ENCODE measurements at regions not wholly inside any gene's neighbourhood (a gene's known extent, or its start where the extent isn't known, plus 50 kb on each side); places are given as distances from the start of the nearest gene placed in this dataset.
A peak's percentile ranks its signal among the peaks of the same experiment; 100 is the strongest.

- no peak overlapping the region for H3K4me3 ChIP-seq (ENCODE audit: low read length in 3 of 3)
- peaks cover 0 to 13% (median 0%) of the 10 kb centered on the region in 3 donors for H3K9me3 ChIP-seq (ENCODE audit: control insufficient read depth in 2 of 3, insufficient read depth in 1 of 3, low read length in 3 of 3)
- no peak for DNase-seq
- H3K9ac ChIP-seq (ENCODE audit: low read length in 3 of 3), result no peak overlapping the region
- no peaks in the 10 kb centered on the region for H3K27me3 ChIP-seq (ENCODE audit: control insufficient read depth, insufficient read depth, low read length)
- no peak overlapping the region for H3K27ac ChIP-seq (ENCODE audit: low read depth in 2 of 2, low read length in 2 of 2)
- FAIRE-seq, result no peak
- H3K36me3 ChIP-seq (ENCODE audit: control insufficient read depth in 2 of 3, insufficient read depth in 3 of 3, low read length in 3 of 3), result no peaks in the 10 kb centered on the region
- H3K4me1 ChIP-seq (ENCODE audit: control insufficient read depth in 2 of 3, insufficient read depth in 2 of 3, low read depth in 1 of 3, low read length in 3 of 3), result peaks cover 0 to 3% (median 0%) of the 10 kb centered on the region in 3 donors
- TF ChIP-seq, protein P1, sequence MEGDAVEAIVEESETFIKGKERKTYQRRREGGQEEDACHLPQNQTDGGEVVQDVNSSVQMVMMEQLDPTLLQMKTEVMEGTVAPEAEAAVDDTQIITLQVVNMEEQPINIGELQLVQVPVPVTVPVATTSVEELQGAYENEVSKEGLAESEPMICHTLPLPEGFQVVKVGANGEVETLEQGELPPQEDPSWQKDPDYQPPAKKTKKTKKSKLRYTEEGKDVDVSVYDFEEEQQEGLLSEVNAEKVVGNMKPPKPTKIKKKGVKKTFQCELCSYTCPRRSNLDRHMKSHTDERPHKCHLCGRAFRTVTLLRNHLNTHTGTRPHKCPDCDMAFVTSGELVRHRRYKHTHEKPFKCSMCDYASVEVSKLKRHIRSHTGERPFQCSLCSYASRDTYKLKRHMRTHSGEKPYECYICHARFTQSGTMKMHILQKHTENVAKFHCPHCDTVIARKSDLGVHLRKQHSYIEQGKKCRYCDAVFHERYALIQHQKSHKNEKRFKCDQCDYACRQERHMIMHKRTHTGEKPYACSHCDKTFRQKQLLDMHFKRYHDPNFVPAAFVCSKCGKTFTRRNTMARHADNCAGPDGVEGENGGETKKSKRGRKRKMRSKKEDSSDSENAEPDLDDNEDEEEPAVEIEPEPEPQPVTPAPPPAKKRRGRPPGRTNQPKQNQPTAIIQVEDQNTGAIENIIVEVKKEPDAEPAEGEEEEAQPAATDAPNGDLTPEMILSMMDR (IDR thresholded peaks at IDR 0.05; ENCODE audit: borderline replicate concordance, extremely low read depth, insufficient read depth), result no peak
- intact Hi-C loops (cut with DNase I), result no loop called here
Measured at GRCh38 chr22:27132400-27132799, 475.0 kb downstream of the MIAT start.

DNA sequence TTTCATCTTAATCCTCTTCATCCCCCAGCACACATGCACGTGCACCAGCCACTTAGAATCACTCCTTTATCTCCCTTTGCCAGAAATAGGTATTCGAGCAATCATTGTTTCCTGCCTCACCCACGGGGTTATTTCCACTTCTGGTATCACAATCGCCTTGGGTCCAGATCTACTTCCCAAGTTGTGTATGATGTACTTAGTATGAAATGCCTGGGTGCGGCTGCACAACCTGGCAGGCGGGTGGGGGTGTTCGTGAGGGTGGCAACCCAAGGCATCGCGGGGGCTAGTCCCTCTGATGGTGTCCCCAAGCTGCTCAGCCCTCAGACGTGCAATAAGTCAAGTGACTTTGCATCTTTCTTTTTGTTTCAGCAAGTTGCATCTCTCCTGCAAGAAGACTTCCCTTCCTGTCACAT lies 475.6 kb downstream of the MIAT start:
- H3K27ac ChIP-seq (ENCODE audit: low read depth in 2 of 2, low read length in 2 of 2), result no peak overlapping the region
- H3K27me3 ChIP-seq (ENCODE audit: control insufficient read depth, insufficient read depth, low read length), result no peaks in the 10 kb centered on the region
- no peak for FAIRE-seq
- H3K9me3 ChIP-seq (ENCODE audit: control insufficient read depth in 2 of 3, insufficient read depth in 1 of 3, low read length in 3 of 3), result peaks cover 0 to 14% (median 0%) of the 10 kb centered on the region in 3 donors
- H3K4me1 ChIP-seq (ENCODE audit: control insufficient read depth in 2 of 3, insufficient read depth in 2 of 3, low read depth in 1 of 3, low read length in 3 of 3), result peaks cover 0 to 3% (median 0%) of the 10 kb centered on the region in 3 donors
- TF ChIP-seq, protein P1 (IDR thresholded peaks at IDR 0.05; ENCODE audit: borderline replicate concordance, extremely low read depth, insufficient read depth), result no peak
- DNase-seq, result no peak
- no peak overlapping the region for H3K4me3 ChIP-seq (ENCODE audit: low read length in 3 of 3)
- no peak overlapping the region for H3K9ac ChIP-seq (ENCODE audit: low read length in 3 of 3)
- intact Hi-C loops (cut with DNase I), result no loop called here
- no peaks in the 10 kb centered on the region for H3K36me3 ChIP-seq (ENCODE audit: control insufficient read depth in 2 of 3, insufficient read depth in 3 of 3, low read length in 3 of 3)

- Histone ChIP-seq H3K27me3 (ENCODE audit: control insufficient read depth, insufficient read depth, low read length) (no peaks in the 10 kb centered on the region), H3K9me3 (ENCODE audit: control insufficient read depth in 2 of 3, insufficient read depth in 1 of 3, low read length in 3 of 3) (peaks cover 0 to 14% (median 0%) of the 10 kb centered on the region in 3 donors), H3K4me1 (ENCODE audit: control insufficient read depth in 2 of 3, insufficient read depth in 2 of 3, low read depth in 1 of 3, low read length in 3 of 3) (peaks cover 0 to 3% (median 0%) of the 10 kb centered on the region in 3 donors), H3K36me3 (ENCODE audit: control insufficient read depth in 2 of 3, insufficient read depth in 3 of 3, low read length in 3 of 3) (no peaks in the 10 kb centered on the region), H3K4me3 (ENCODE audit: low read length in 3 of 3) (no peak overlapping the region), H3K27ac (ENCODE audit: low read depth in 2 of 2, low read length in 2 of 2) (no peak overlapping the region), H3K9ac (ENCODE audit: low read length in 3 of 3) (no peak overlapping the region)
- no peak for FAIRE-seq
- peak in 1 of 5 donors; percentile 38 for DNase-seq
- intact Hi-C loops (cut with DNase I), result no loop called here
- TF ChIP-seq, protein P1 (IDR thresholded peaks at IDR 0.05; ENCODE audit: borderline replicate concordance, extremely low read depth, insufficient read depth), result no peak
Measured at GRCh38 chr22:27133681-27134314, 476.4 kb downstream of the MIAT start.

Data from kidney (tissue), 13 donors.